ENCODE measurements at regions not wholly inside any gene's neighbourhood (a gene's known extent, or its start where the extent isn't known, plus 50 kb on each side); places are given as distances from the start of the nearest gene placed in this dataset.
A peak's percentile ranks its signal among the peaks of the same experiment; 100 is the strongest.

- intact Hi-C loops (cut with DNase I; ENCODE audit: low total_unique reads) = no loop called here
- H3K36me3 ChIP-seq = no peaks in the 10 kb centered on the region
- TF ChIP-seq POLR2AphosphoS5 (IDR thresholded peaks at IDR 0.05) (no peak), CTCF (IDR thresholded peaks at IDR 0.05 in 8 of 11, conservative IDR thresholded peaks at IDR 0.05 in 3 of 11) (peak in 3 of 11 experiments; percentile 8 to 35 (median 15))
- no peak overlapping the region for H3K4me3 ChIP-seq
- H3K9me3 ChIP-seq = peaks cover 0 to 5% (median 0%) of the 10 kb centered on the region in 8 donors
- no peaks in the 10 kb centered on the region for H3K27me3 ChIP-seq (replicated peaks in 1 of 7)
- 58 to 88% (median 78%) methylated on average over 1 of the region's 1 CpG for WGBS, 5 donors
- no peak for DNase-seq
- no peak overlapping the region for H3K27ac ChIP-seq
- H3K4me1 ChIP-seq = no peaks in the 10 kb centered on the region
These were observed 400.4 kb downstream of the CDC14C start for GRCh38 chr7:49324707-49325106.

GRCh38 chr7:49325571-49325970, 401.2 kb downstream of the CDC14C start:
- 69 to 84% (median 81%) methylated on average over 4 of the region's 4 CpGs for WGBS, 5 donors
- H3K27ac ChIP-seq = no peak overlapping the region
- H3K4me3 ChIP-seq = no peak overlapping the region
- no peaks in the 10 kb centered on the region for H3K36me3 ChIP-seq
- no peak for DNase-seq
- no peaks in the 10 kb centered on the region for H3K27me3 ChIP-seq (replicated peaks in 1 of 7)
- intact Hi-C loops (cut with DNase I; ENCODE audit: low total_unique reads) = no loop called here
- no peaks in the 10 kb centered on the region for H3K4me1 ChIP-seq
- TF ChIP-seq CTCF (IDR thresholded peaks at IDR 0.05 in 8 of 11, conservative IDR thresholded peaks at IDR 0.05 in 3 of 11) (no peak), POLR2AphosphoS5 (IDR thresholded peaks at IDR 0.05) (no peak), POLR2A (IDR thresholded peaks at IDR 0.05) (no peak)
- H3K9me3 ChIP-seq = peaks cover 0 to 5% (median 0%) of the 10 kb centered on the region in 8 donors

GRCh38 chr7:49327155-49327554, 402.8 kb downstream of the CDC14C start:
- 89 to 94% (median 90%) methylated on average over 8 of the region's 8 CpGs for WGBS, 5 donors

GRCh38 chr7:49333180-49333881, 409.0 kb downstream of the CDC14C start:
- Histone ChIP-seq H3K27me3 (replicated peaks in 1 of 7) (no peaks in the 10 kb centered on the region), H3K4me1 (no peaks in the 10 kb centered on the region), H3K36me3 (no peaks in the 10 kb centered on the region), H3K27ac (no peak overlapping the region), H3K9me3 (no peaks in the 10 kb centered on the region), H3K4me3 (no peak overlapping the region)
- intact Hi-C loops (cut with DNase I; ENCODE audit: low total_unique reads) = no loop called here
- no peak for DNase-seq
- 73 to 85% (median 74%) methylated on average over 4 of the region's 4 CpGs for WGBS, 5 donors
- no peak for TF ChIP-seq CTCF (IDR thresholded peaks at IDR 0.05 in 8 of 11, conservative IDR thresholded peaks at IDR 0.05 in 3 of 11)
- TF ChIP-seq POLR2AphosphoS5 (IDR thresholded peaks at IDR 0.05) = no peak
- no peak for TF ChIP-seq POLR2A (IDR thresholded peaks at IDR 0.05)

More at GRCh38 chr7:49327155-49327554, 402.8 kb downstream of the CDC14C start:
- Histone ChIP-seq H3K27me3 (replicated peaks in 1 of 7) (no peaks in the 10 kb centered on the region), H3K36me3 (no peaks in the 10 kb centered on the region), H3K9me3 (peaks cover 0 to 5% (median 0%) of the 10 kb centered on the region in 8 donors), H3K27ac (no peak overlapping the region), H3K4me3 (no peak overlapping the region), H3K4me1 (no peaks in the 10 kb centered on the region)
- intact Hi-C loops (cut with DNase I; ENCODE audit: low total_unique reads) = no loop called here
- TF ChIP-seq CTCF (IDR thresholded peaks at IDR 0.05 in 8 of 11, conservative IDR thresholded peaks at IDR 0.05 in 3 of 11) = no peak
- DNase-seq = no peak

Data from spleen (tissue), 11 donors.